HG03135 (cell line): ENCODE measurements at regions not wholly inside any gene's neighbourhood (a gene's known extent, or its start where the extent isn't known, plus 50 kb on each side); places are given as distances from the start of the nearest gene placed in this dataset.
A peak's percentile ranks its signal among the peaks of the same experiment; 100 is the strongest.
"Not testable (repeated sequence)": the region's sequence is repeated elsewhere in the genome, so short reads cannot be mapped to it uniquely, and the experiment has no call there.

Source experiments
- ATAC-seq: cut with Tn5 transposase; IDR thresholded peaks from one replicate; pipeline ENCODE4 v1.9.1; 2021; ENCODE audit warnings: mild to moderate bottlenecking, moderate library complexity; ENCODE audit not compliant: unreplicated experiment

DNA sequence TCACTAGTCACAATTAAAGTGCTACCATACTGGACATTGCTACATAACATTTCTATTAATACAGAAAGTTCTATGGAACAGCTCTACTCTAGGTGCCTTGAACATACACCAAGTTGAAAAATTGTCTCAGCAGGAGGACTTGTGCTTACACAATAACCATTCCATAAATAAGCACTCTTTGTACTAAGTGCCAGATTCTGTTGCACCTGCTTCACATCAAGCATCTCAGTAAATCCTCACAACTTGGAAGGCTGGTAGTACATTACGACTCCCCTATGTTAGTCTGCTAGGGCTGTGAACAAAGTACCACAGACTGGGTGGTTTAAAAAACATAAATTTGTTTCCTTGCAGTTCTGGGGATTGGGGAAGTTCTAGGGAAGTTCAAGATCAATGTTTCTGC is 296.9 kb upstream of the NCKAP5 start:
- ATAC-seq: no peak

DNA sequence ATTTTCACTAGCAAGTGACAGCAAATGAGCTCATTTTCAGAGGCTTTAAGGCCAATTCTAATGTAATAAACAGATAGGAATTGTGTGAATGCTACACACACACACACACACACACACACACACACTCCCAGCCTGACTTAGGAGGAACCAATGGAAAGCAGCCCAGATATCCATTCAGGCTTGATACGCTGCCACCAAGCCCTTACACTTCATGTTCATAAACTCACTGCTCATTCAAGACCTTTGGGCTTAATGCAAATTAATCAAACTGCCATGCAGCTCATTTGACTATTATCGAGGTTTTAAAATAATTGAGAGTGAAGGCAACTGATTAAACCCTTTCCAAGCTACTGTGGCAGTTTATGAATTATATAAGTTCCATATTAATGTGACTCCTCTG is 298.9 kb upstream of the NCKAP5 start:
- no peak for ATAC-seq

DNA sequence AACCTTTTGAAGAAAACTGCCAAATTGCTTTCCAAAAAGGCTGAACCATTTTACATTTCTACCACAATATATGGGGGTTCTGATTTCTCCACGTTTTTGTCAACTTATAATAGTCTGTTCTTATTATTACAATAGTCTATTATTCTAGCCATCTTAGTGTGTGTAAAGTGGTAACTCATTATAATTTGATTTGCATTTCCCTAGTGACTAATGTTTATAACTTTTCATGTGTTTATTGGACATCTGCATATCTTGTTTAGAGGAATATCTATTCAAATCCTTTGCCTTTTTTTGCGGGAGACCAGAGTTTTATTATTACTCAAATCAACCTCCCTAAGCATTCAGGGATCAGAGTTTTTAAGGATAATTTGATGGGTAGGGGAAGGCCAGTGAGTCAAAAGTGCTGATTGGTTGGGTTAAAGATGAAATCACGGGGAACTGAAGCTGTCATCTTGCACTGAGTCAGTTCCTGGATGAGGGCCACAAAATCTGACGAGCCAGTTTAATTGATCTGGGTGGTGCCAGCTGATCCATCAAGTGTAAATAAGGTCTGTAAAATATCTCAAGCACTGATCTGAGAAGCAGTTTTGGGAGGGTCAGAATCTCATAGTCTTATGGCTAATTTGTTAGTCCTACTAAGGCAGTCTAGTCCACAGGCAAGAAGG is 303.4 kb upstream of the NCKAP5 start:
- ATAC-seq: no peak

DNA sequence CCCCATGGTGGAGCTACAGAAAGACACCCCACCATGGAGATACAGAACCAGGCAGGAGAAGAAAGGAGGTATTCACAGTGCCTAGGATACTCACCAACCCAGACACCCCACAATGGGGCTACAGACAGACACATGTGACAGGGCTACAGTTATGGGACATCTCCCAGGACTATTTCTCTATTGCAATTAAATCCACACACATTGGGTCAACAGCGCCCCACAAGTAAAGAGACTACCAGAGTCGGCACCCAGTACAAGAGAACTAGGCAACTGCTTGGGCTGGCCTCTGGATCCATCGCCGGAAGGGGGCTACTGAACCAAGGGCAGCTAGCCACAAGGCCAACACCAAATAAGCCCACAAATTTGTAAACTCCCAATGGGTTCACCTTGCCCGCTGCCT is 310.1 kb upstream of the NCKAP5 start:
- ATAC-seq: no peak

DNA sequence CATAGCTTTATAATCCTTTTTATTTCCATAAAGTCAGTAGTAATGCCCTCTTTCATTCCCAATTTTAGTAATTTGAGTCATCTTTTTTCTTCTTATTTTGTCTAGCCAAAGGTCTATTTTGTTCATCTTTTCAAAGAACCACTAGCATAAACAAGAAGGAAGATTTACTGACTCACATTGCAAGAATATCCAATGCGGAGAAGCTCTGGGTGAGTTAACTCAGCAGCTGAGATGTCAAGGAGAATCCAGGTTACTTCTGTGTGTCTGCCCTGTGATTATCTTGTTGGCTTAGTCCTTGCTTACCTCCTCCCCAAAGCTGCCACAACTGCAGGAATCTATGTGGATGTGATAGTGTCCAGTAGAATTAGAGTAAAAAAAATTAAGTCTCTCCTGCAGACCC is 311.4 kb upstream of the NCKAP5 start:
- no peak for ATAC-seq

GRCh38 chr2:133882159-133882558 is 313.9 kb upstream of the NCKAP5 start:
- ATAC-seq: not testable (repeated sequence)

DNA sequence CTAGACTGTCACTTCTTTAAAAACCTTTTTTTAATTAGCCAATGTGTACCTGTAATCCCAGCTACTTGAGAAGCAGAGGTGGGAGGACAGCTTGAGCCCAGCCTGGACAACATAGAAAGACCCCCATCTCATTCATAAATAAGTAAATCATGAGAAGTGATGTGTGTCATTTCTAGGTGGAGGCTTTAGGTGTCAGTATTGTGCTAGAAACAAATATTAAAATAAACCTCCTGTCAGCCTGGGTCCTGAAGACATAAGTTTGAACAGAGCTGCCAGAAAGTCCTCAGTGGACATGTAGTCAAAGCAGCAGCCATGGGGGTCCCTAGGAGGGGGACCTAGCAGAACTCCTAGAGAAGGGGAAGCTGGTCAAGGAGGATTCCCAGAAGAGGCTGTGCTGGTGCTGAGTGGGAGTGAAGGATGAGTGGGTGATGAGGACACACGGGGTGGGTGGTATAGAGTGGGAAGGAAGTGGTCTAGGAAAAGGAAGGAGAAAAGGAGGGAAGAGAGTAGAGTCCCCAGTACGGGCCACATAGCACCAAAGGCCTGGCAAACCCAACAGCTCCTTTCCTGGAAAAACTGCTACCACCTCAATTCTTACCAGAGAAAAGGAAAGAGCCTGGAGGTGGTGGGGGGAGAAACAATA is 316.6 kb upstream of the NCKAP5 start:
- ATAC-seq: no peak

DNA sequence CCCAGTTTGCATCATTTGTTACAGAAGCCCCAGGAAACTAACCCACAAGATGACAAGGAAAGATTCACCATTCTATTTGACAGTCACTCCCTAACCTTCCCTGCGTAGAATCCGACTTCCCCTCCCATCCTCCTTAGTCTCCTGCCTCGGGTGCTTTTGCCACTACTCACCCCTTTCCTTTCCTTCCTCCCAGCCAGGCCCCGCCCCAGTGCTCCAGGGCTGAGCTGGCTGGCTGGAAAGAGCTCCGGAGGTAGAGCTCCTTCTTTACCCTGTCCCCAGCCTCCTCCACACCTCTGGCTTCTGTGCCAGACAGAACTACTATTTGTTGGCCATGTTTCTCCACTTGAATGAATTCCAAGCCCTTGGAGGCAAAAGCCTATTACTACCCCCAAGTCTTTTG is 317.6 kb upstream of the NCKAP5 start:
- ATAC-seq: no peak

DNA sequence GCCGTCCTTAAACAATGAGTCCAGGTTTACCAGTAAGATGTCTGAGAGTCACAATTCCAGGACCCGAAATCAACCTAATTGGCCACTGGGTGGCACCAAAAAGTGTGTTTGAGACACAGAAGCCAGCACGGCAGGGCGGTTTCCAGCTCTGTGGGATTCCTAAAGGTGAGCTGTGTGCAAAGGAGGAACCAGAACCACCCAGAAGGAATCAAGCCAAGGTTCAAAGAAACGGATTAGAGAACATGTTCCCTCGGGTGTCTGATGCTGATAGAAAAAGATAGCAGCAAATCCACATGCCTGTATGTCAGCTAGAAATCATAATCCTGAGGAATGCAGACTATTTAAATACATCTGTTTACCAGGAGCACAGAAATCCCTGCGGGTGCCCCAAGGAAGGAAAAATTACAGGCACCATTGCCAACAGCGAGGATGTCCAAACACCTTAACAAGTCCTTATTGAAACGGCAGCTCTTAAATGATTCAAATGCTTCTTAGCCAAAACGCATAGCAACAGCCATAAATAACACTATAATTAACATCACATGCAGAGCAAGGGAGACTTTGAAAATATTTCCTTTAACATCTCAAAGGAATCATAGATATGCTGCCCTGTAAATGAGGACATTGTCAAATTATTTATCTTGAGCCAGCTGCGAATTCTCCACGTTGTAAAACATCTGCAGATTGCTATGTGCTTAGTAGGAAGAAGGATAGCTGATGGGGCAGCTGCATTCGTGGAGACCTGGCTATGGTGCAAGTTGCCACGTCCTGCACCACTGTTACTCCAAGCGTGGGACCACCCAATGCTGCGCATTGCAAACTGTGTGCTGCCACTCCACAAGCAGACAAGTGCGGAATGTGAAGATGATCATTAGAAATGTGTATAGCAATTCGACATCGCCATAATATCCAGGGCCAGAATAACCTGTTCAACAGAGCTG is 318.7 kb upstream of the NCKAP5 start:
- ATAC-seq: peak; percentile 62

DNA sequence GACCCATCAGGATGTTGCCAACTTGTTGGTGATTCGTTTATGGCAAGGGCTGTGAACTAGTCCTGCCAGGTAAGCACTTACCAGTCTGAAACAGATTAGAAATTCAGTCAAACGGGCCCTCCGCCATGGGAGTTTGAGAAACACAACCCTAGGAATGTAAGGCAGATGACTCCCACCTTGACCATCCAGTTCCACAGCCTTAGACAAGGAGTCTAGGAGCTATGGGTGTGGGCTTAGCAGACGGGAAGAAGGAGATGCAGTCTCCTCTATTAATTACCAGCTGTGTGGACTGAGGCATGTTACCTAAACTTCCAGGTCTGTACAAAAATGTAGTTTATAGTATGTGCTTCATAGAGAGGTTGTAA is 319.4 kb upstream of the NCKAP5 start:
- ATAC-seq: no peak

GRCh38 chr2:133888107-133888506 is 319.8 kb upstream of the NCKAP5 start:
- ATAC-seq: no peak

GRCh38 chr2:133888621-133889219 is 320.5 kb upstream of the NCKAP5 start:
- ATAC-seq: no peak

GRCh38 chr2:133892352-133892913 is 324.2 kb upstream of the NCKAP5 start:
- no peak for ATAC-seq

DNA sequence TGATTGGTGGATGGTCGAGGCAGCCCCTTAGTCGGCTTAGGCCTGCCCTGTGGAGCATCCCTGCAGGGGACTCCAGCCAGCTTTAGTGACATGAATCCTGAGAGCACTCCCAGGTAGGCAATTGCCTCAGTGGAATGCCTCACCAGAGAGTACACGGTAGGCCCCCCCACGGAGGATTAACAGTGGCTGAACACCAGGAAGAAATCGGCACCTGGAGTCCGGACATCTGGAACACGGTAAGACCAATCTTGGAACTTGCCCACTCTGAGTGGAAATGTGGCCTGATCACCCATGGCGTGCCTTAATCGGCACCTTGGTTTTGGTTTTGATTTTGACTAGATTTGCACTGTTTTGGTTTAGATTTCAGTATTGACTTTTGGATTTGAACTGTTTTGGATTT is 326.2 kb upstream of the NCKAP5 start:
- no peak for ATAC-seq

- ATAC-seq: not testable (repeated sequence)
Observed at GRCh38 chr2:133897838-133898237, 329.6 kb upstream of the NCKAP5 start.

- ATAC-seq: no peak
Observed at GRCh38 chr2:133900909-133901308, 332.6 kb upstream of the NCKAP5 start.

- ATAC-seq: no peak
Observed at GRCh38 chr2:133906396-133906795, 338.1 kb upstream of the NCKAP5 start.

- ATAC-seq: no peak
Observed at GRCh38 chr2:133906926-133907325, 338.7 kb upstream of the NCKAP5 start.

- ATAC-seq: no peak
Observed at GRCh38 chr2:133908171-133908570, 339.9 kb upstream of the NCKAP5 start.

GRCh38 chr2:133918141-133918540 is 335.7 kb upstream of the MGAT5 start:
- no peak for ATAC-seq

DNA sequence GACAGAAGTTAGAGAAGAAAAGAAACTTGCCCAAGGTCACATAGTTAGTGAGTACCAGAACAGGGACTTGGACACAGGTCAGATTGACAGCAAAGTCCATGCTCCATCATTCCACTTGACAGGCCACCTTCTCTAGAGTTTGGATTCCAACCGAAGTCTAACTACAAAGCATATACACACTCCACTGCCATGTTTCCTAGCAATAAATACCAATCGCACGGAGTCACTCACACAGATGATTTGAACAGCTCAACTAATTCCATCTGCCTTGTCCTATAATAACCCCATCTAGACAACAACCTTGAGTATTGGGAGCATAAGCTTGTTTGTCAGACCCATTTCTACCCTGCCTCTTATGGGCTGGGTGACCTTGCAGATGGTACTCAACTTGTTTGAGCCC is 334.6 kb upstream of the MGAT5 start:
- ATAC-seq: no peak
